ENCODE measurements at regions not wholly inside any gene's neighbourhood (a gene's known extent, or its start where the extent isn't known, plus 50 kb on each side); places are given as distances from the start of the nearest gene placed in this dataset.

DNA sequence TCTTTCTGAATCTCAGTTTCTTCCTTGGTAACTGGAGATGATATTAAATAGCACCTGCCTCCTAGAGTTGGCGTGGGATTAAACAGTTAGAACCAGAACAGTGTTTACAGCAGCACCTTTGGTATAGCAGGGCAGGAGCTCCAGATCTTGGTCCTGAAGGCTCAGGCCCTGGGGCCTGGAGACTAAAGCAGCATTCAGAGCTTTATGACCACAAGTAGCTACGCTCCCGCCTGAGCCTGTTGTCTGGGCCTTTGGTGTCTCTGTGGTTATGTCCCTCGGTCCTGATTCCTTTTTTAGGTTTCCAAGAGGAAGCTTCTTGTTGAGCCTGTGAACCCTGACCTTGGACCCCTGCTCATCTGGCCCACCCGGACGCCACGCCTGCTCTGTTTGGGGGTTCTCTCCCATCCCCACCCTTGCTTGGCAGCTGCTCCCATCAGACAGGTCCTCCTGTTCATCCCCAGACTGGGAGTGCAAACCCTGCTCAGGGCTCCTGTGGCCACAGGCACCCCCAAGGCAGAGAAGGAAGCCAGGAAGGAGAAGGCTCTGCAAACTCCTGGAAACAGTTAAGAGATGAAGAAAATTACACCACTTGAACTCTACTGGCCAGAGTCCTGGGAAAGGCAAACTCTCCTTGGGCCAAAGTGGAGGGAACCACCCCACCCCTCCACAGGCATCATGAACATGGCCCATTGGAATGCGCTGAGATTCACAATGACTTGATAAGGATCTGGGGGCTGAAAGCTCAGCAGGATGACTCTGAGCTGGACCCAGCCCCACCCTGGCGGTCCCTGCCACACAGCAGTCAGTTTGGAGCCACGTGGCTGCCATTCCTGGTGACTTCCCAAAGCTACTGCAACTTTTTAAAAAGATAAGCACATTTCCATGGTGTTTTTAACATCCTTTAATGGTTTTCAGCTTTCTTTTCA lies 50.1 kb upstream of the TMEM72 start:
- no peak for ATAC-seq (replicated peaks in 1 of 4)
- CTCF ChIA-PET = interaction anchor here (1.1 to 2.1 kb wide), 4 partner anchors 12 to 1190 kb away, joined by 3 to 7 read pairs (median 4); no protein-coding TSS in a partner anchor
- H3K27ac Mint-ChIP-seq = no peak overlapping the region
- WGBS (ENCODE audit: insufficient coverage) = 86% methylated on average over 10 of the region's 10 CpGs
- no peaks in the 10 kb centered on the region for H3K9me3 Mint-ChIP-seq
- H3K4me1 Mint-ChIP-seq = peaks cover 18 to 19% (median 19%) of the 10 kb centered on the region in 3 donors
- H3K36me3 ChIP-seq (ENCODE audit: control insufficient read depth in 2 of 2, extremely low read depth in 1 of 2, insufficient read depth in 1 of 2, low read length in 1 of 2) = no peaks in the 10 kb centered on the region
- no peak overlapping the region for H3K27ac ChIP-seq (ENCODE audit: low read length)
- POLR2A ChIA-PET = no interaction called here
- no peaks in the 10 kb centered on the region for H3K36me3 Mint-ChIP-seq
- no peaks in the 10 kb centered on the region for H3K9me3 ChIP-seq
- DNase-seq = no peak
- peaks cover 7 to 15% of the 10 kb centered on the region in 2 experiments for H3K4me1 ChIP-seq (ENCODE audit: control insufficient read depth in 1 of 2, extremely low read depth in 1 of 2, insufficient read depth in 2 of 2, low read length in 2 of 2)
- H3K27me3 Mint-ChIP-seq = peaks cover 19 to 34% of the 10 kb centered on the region in 2 donors
- peaks cover 0 to 49% of the 10 kb centered on the region in 2 experiments for H3K27me3 ChIP-seq (replicated peaks in 1 of 2; ENCODE audit: control insufficient read depth in 2 of 2, extremely low read depth in 1 of 2, insufficient read depth in 2 of 2, low read length in 1 of 2)
- H3K4me3 ChIP-seq (ENCODE audit: control insufficient read depth in 1 of 2, extremely low read depth in 1 of 2, low read length in 1 of 2) = no peak overlapping the region
- H3K4me3 Mint-ChIP-seq = no peak overlapping the region
